A549 (cell line): ENCODE measurements at regions not wholly inside any gene's neighbourhood (a gene's known extent, or its start where the extent isn't known, plus 50 kb on each side); places are given as distances from the start of the nearest gene placed in this dataset.

Experiments used
- ATAC-seq, 2 experiments: fragments of 200-7000 bp in 1 of 2; fragments of >200 bp in 1 of 2; cut with Nextera tagmentation in 1 of 2; cut with Tn5 transposase in 1 of 2; 3 replicates each; pipeline versions ENCODE4 v1.8.0 to v1.9.1; 2018 to 2020; ENCODE audit warnings: mild to moderate bottlenecking in 1 of 2, moderate library complexity in 1 of 2
- CTCF ChIA-PET: fragments of 300-600 bp; sonication (Branson Sonifier 250); formaldehyde crosslinking; extraction: SDS; loops from one replicate; lab custom pipeline; 2021; ENCODE audit warnings: antibody characterized with exemption, inconsistent platforms; lab: Yijun Ruan, JAX
- POLR2A ChIA-PET: fragments of 350-600 bp; formaldehyde crosslinking; extraction: SDS; loops from one replicate; lab custom pipeline; 2021; ENCODE audit warnings: antibody characterized with exemption, inconsistent platforms; lab: Yijun Ruan, JAX
- DNase-seq, 2 experiments: peaks; one replicate each; pipeline versions ENCODE4 v3.0.0 to v3.0.0-alpha.2; 2011 to 2016; ENCODE audit warnings: low read depth in 1 of 2, low spot score in 1 of 2
- FAIRE-seq: peaks from 2 replicates; lab custom pipeline; 2011; peaks lifted over from hg19 to GRCh38; lab: Jason Lieb, UNC
- H3K27ac ChIP-seq, 2 experiments: fragments of >200 bp; sonication (Bioruptor Twin); formaldehyde crosslinking; 3 replicates each; pipeline ENCODE4 v1.5.1; 2016 to 2017
- H3K4me1 ChIP-seq: fragments of >200 bp; sonication (Bioruptor Twin); formaldehyde crosslinking; 3 replicates; pipeline ENCODE4 v1.6.1; 2016
- H3K4me2 ChIP-seq: fragments of >200 bp; sonication (Bioruptor Twin); formaldehyde crosslinking; 3 replicates; pipeline ENCODE4 v1.6.1; 2016
- H3K4me3 ChIP-seq: fragments of >200 bp; sonication (Bioruptor Twin); formaldehyde crosslinking; 3 replicates; pipeline ENCODE4 v1.5.1; 2016
- H3K9me3 ChIP-seq: fragments of >200 bp; sonication (Bioruptor Twin); formaldehyde crosslinking; 3 replicates; pipeline ENCODE4 v1.6.1; 2016
- CEBPB ChIP-seq, 2 experiments: fragments of >200 bp in 1 of 2; sonication (Bioruptor Twin) in 1 of 2; formaldehyde crosslinking in 1 of 2; IDR thresholded peaks; 2 replicates each; pipeline ENCODE4 v1.6.1; 2012 to 2016
- FOSL2 ChIP-seq, 2 experiments: fragments of 450-650 bp in 1 of 2; fragments of >200 bp in 1 of 2; sonication (Bioruptor Twin) in 1 of 2; formaldehyde crosslinking; IDR thresholded peaks; 2 replicates each; pipeline versions ENCODE4 v1.5.0 to v1.6.1; 2016 to 2020; ENCODE audit warnings: mild to moderate bottlenecking in 1 of 2, moderate library complexity in 1 of 2
- GATA3 ChIP-seq: IDR thresholded peaks from 2 replicates; pipeline ENCODE4 v1.6.1; 2012; ENCODE audit warnings: borderline replicate concordance
- HDAC2 ChIP-seq: fragments of 200-600 bp; sonication (generic); IDR thresholded peaks from 2 replicates; pipeline ENCODE4 v1.6.1; 2016
- HES2 ChIP-seq: fragments of >200 bp; sonication (Bioruptor Twin); formaldehyde crosslinking; IDR thresholded peaks from 2 replicates; pipeline ENCODE4 v1.6.1; 2016
- HOXA7 ChIP-seq: fragments of 250-450 bp; sonication (Bioruptor Pico); IDR thresholded peaks from 2 replicates; pipeline ENCODE4 v1.5.0; 2020; ENCODE audit warnings: mild to moderate bottlenecking, moderate library complexity
- HOXB5 ChIP-seq: fragments of 250-450 bp; sonication (Bioruptor Pico); IDR thresholded peaks from 2 replicates; pipeline ENCODE4 v1.5.0; 2020; ENCODE audit warnings: mild to moderate bottlenecking, moderate library complexity
- KDM1A ChIP-seq: fragments of 200-600 bp; sonication (generic); IDR thresholded peaks from 2 replicates; pipeline ENCODE4 v1.6.1; 2016; ENCODE audit warnings: low read depth, mild to moderate bottlenecking
- KDM5A ChIP-seq: fragments of 200-600 bp; sonication (generic); IDR thresholded peaks from 2 replicates; pipeline ENCODE4 v1.6.1; 2016; ENCODE audit warnings: antibody characterized with exemption, mild to moderate bottlenecking
- MAFK ChIP-seq: fragments of 450-650 bp; IDR thresholded peaks from 2 replicates; pipeline ENCODE4 v1.6.1; 2014; ENCODE audit not compliant: partially characterized antibody
- MYC ChIP-seq: IDR thresholded peaks from 2 replicates; pipeline ENCODE4 v1.6.1; 2012; ENCODE audit warnings: mild to moderate bottlenecking, inconsistent platforms, low read length, improper control_type of control experiment, borderline replicate concordance
- NFE2L2 ChIP-seq: fragments of 150-350 bp; conservative IDR thresholded peaks from 2 replicates; pipeline ENCODE4 v1.6.1; 2014; ENCODE audit warnings: low read length
- NPAS2 ChIP-seq: fragments of 250-450 bp; sonication (Bioruptor Pico); IDR thresholded peaks from 2 replicates; pipeline ENCODE4 v1.8.0; 2022; ENCODE audit warnings: mild to moderate bottlenecking, moderate library complexity, borderline replicate concordance
- NR3C1 ChIP-seq: fragments of >200 bp; sonication (Bioruptor Twin); formaldehyde crosslinking; IDR thresholded peaks from 3 replicates; pipeline ENCODE4 v1.6.1; 2017
- POLR2A ChIP-seq: IDR thresholded peaks from 2 replicates; pipeline ENCODE4 v1.6.1; 2012; ENCODE audit warnings: mild to moderate bottlenecking, low read length
- RAD21 ChIP-seq, 2 experiments: fragments of >200 bp in 1 of 2; sonication (Bioruptor Twin) in 1 of 2; formaldehyde crosslinking in 1 of 2; IDR thresholded peaks in 1 of 2; conservative IDR thresholded peaks in 1 of 2; 2 replicates in 1 of 2; 3 replicates in 1 of 2; pipeline ENCODE4 v1.6.1; 2012 to 2018; ENCODE audit warnings: inconsistent platforms in 1 of 2
- RCOR1 ChIP-seq: fragments of 150-350 bp; IDR thresholded peaks from 2 replicates; pipeline ENCODE4 v1.6.1; 2014; ENCODE audit warnings: antibody characterized with exemption, low read length, low read depth
- SMC3 ChIP-seq: fragments of >200 bp; sonication (Bioruptor Twin); formaldehyde crosslinking; IDR thresholded peaks from 3 replicates; pipeline ENCODE4 v1.6.1; 2018; ENCODE audit warnings: inconsistent platforms
- WGBS: methylation state at CpG from one replicate; pipeline ENCODE4 v1.1.6; 2017; ENCODE audit errors: missing lambda C conversion rate; 5-methylcytosine and 5-hydroxymethylcytosine counted together
- TF ChIP-seq, protein P1 (sequence below): IDR thresholded peaks from 2 replicates; pipeline ENCODE4 v1.6.1; 2012; ENCODE audit warnings: low read depth, borderline replicate concordance
- TF ChIP-seq, protein P2 (sequence below): IDR thresholded peaks from 2 replicates; pipeline ENCODE4 v1.6.1; 2012

GRCh38 chr6:87944541-87944954 lies 103.1 kb upstream of the SPACA1 start:
- ChIA-PET CTCF (interaction anchor here (0.8 kb wide), 1 partner anchor 427 kb away, joined by 3 read pairs; no protein-coding TSS in a partner anchor), POLR2A (no interaction called here)
- H3K4me2 ChIP-seq: 0 out of 3 replicates have a peak overlapping the region, but pooled peaks have one; percentile 28

GRCh38 chr6:87943191-87943590 lies 104.5 kb upstream of the SPACA1 start:
- TF ChIP-seq GATA3 (no peak), SMC3 (no peak), POLR2A (no peak), RCOR1 (no peak), HDAC2 (no peak), KDM1A (no peak), MYC (no peak)
- TF ChIP-seq, protein P1, sequence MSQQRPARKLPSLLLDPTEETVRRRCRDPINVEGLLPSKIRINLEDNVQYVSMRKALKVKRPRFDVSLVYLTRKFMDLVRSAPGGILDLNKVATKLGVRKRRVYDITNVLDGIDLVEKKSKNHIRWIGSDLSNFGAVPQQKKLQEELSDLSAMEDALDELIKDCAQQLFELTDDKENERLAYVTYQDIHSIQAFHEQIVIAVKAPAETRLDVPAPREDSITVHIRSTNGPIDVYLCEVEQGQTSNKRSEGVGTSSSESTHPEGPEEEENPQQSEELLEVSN: no peak
- TF ChIP-seq, all 56 proteins: peak for 0
- no peak for ATAC-seq
- Histone ChIP-seq H3K4me1 (peaks cover 2% of the 10 kb centered on the region; the same call in 1 of the 3 replicates), H3K9me3 (no peaks in the 10 kb centered on the region), H3K27ac (no peak overlapping the region), H3K4me2 (no peak overlapping the region), H3K4me3 (no peak overlapping the region)
- DNase-seq: no peak
- FAIRE-seq: no peak
- WGBS: 86% methylated on average over 3 of the region's 3 CpGs
- ChIA-PET CTCF (interaction anchor here (0.7 kb wide), 1 partner anchor 9 kb away, joined by 3 read pairs; no protein-coding TSS in a partner anchor), POLR2A (no interaction called here)

More at GRCh38 chr6:87944541-87944954, 103.1 kb upstream of the SPACA1 start:
- peak; percentile 5 to 48 for DNase-seq
- no peak overlapping the region for H3K27ac ChIP-seq
- no peak for FAIRE-seq
- WGBS: 23% methylated on average over 5 of the region's 5 CpGs
- ATAC-seq: peak; percentile 90 to 94
- TF ChIP-seq RAD21 (conservative IDR thresholded peaks at IDR 0.05 in 1 of 2, IDR thresholded peaks at IDR 0.05 in 1 of 2): peak; percentile 32 to 41; a peak in 3 of 5 replicates
- no peak for TF ChIP-seq HOXA7 (CRISPR knock-in tag)
- TF ChIP-seq, protein P2, sequence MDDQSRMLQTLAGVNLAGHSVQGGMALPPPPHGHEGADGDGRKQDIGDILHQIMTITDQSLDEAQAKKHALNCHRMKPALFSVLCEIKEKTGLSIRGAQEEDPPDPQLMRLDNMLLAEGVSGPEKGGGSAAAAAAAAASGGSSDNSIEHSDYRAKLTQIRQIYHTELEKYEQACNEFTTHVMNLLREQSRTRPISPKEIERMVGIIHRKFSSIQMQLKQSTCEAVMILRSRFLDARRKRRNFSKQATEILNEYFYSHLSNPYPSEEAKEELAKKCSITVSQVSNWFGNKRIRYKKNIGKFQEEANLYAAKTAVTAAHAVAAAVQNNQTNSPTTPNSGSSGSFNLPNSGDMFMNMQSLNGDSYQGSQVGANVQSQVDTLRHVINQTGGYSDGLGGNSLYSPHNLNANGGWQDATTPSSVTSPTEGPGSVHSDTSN: no peak
- no peak for TF ChIP-seq POLR2A
- no peak for TF ChIP-seq NR3C1
- no peak for TF ChIP-seq KDM5A
- TF ChIP-seq, all 56 proteins: peak for 1
- Histone ChIP-seq H3K4me1 (peaks cover 2% of the 10 kb centered on the region; the same call in 1 of the 3 replicates), H3K9me3 (no peaks in the 10 kb centered on the region), H3K4me3 (no peak overlapping the region)

DNA sequence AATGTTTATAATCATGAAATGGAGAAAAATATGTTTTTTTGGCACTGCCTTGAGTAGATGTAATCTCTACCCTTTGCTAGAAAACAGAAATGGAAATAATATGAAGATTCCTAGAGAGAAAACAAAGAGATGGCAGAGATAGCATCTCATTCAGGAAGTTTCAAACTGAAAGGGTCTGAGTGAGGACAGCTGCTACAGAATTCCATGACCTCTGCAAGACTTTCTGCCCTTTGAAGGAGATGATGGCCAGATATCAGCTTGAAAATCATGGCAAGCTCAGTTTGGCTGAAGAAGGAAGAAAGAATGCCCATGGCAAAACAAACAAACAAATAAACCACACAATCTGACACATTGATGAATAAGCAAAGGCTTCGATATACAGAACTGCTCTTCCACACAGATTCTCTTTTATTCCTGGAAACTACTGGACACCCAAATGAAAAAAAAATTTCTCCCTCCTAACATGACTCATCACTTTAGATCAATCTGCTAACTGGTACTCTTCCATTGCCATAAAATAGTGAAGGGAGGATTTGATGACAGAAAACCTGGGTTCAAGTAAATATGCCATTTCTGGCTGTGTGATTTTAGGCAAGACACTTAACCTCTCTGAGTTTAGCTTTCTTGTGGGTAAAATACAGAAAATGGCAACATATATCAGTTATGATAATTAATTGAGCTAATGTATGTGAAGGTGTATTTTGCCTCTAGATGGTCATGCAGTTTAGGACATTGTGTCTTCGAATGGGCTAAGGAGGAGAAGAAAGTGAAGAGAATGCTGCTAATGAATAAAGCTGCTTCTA lies 105.9 kb upstream of the SPACA1 start:
- no peak overlapping the region for H3K4me3 ChIP-seq
- no peak overlapping the region for H3K27ac ChIP-seq
- ATAC-seq: no peak
- WGBS: 32% methylated on average over 2 of the region's 2 CpGs
- peaks cover 2% of the 10 kb centered on the region; the same call in 1 of the 3 replicates for H3K4me1 ChIP-seq
- TF ChIP-seq FOSL2 (IDR thresholded peaks at IDR 0.05) (no peak), FOSL2 (CRISPR knock-in tag; IDR thresholded peaks at IDR 0.05) (peak; percentile 27; the same call in 1 of the 2 replicates), CEBPB (IDR thresholded peaks at IDR 0.05) (no peak), HES2 (no peak), RAD21 (conservative IDR thresholded peaks at IDR 0.05 in 1 of 2, IDR thresholded peaks at IDR 0.05 in 1 of 2) (no peak), MAFK (peak; percentile 69), HOXB5 (CRISPR knock-in tag) (no peak), MYC (no peak), NFE2L2 (peak; percentile 64), NPAS2 (CRISPR knock-in tag) (no peak), KDM1A (no peak)
- TF ChIP-seq, all 56 proteins: peak for 3
- POLR2A ChIA-PET: no interaction called here
- no peak for FAIRE-seq
- DNase-seq: no peak
- CTCF ChIA-PET: interaction anchor here (0.9 to 2.7 kb wide), 2 partner anchors 11 to 787 kb away, joined by 6 to 8 read pairs; no protein-coding TSS in a partner anchor
- H3K4me2 ChIP-seq: no peak overlapping the region
- no peaks in the 10 kb centered on the region for H3K9me3 ChIP-seq
